ENCODE measurements at regions not wholly inside any gene's neighbourhood (a gene's known extent, or its start where the extent isn't known, plus 50 kb on each side); places are given as distances from the start of the nearest gene placed in this dataset.

GRCh38 chr9:103928442-103928841, 165.7 kb upstream of the SMC2 start:
- TF ChIP-seq CTCF (conservative IDR thresholded peaks at IDR 0.05) (no peak), EZH2 (IDR thresholded peaks at IDR 0.05; ENCODE audit: low read depth) (no peak)

Data from PC-9 (cell line).